ENCODE measurements at regions not wholly inside any gene's neighbourhood (a gene's known extent, or its start where the extent isn't known, plus 50 kb on each side); places are given as distances from the start of the nearest gene placed in this dataset.

DNA sequence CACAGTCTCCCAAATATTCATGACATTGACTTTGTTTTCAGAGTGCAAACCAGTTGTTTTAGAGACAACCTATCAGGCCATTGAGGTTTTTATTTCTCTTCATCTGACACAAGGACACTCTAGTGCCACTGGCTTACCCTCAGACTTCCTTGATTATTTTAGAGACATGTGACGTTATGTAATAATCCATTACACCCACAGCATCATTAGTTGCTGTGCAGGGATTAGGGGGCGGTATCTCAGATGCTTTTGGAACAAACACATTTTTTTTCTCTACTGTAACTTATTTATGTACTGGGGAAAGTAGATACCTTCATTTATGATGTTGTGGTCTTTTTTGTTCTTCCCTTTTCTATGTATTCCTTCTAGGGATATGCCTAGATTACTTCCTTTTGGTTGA, 2293.1 kb downstream of the PCDH7 start:
- intact Hi-C loops (cut with DNase I) = no loop called here

DNA sequence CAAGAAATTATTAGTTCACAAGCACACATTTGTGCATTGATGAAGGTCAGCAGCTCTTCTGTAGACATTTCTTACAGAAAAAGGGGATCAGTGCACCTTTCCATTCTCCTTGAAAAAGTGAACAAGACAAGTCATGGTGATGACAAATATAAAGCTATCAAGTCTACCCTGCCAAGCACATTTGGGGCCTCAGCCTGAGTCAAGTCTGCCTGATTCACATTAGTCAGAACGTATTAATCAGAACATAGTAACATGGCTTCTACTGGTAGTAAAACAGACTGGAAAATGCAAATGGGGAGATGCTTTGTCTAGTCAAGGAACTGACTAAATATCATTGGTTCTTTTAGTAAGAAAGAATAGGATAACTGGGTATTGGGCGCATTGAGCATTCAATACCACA, 2305.1 kb downstream of the PCDH7 start:
- no peaks in the 10 kb centered on the region for H3K36me3 ChIP-seq (replicated peaks in 1 of 2)
- TF ChIP-seq, protein P1, sequence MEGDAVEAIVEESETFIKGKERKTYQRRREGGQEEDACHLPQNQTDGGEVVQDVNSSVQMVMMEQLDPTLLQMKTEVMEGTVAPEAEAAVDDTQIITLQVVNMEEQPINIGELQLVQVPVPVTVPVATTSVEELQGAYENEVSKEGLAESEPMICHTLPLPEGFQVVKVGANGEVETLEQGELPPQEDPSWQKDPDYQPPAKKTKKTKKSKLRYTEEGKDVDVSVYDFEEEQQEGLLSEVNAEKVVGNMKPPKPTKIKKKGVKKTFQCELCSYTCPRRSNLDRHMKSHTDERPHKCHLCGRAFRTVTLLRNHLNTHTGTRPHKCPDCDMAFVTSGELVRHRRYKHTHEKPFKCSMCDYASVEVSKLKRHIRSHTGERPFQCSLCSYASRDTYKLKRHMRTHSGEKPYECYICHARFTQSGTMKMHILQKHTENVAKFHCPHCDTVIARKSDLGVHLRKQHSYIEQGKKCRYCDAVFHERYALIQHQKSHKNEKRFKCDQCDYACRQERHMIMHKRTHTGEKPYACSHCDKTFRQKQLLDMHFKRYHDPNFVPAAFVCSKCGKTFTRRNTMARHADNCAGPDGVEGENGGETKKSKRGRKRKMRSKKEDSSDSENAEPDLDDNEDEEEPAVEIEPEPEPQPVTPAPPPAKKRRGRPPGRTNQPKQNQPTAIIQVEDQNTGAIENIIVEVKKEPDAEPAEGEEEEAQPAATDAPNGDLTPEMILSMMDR (IDR thresholded peaks at IDR 0.05) = no peak
- TF ChIP-seq POLR2A (IDR thresholded peaks at IDR 0.05) = no peak
- H3K9me3 ChIP-seq (replicated peaks in 1 of 3) = peaks cover 0 to 4% (median 0%) of the 10 kb centered on the region in 3 donors
- intact Hi-C loops (cut with DNase I) = no loop called here
- H3K4me1 ChIP-seq (replicated peaks in 1 of 2) = no peaks in the 10 kb centered on the region
- H3K27ac ChIP-seq = no peak overlapping the region
- DNase-seq = no peak
- no peaks in the 10 kb centered on the region for H3K27me3 ChIP-seq
- 74 to 88% (median 82%) methylated on average over 2 of the region's 2 CpGs for WGBS, 4 donors
- H3K4me3 ChIP-seq = no peak overlapping the region

More for the DNA sequence above, 2293.1 kb downstream of the PCDH7 start:
- no peak for DNase-seq
- 58 to 62% (median 61%) methylated on average over 2 of the region's 2 CpGs for WGBS, 4 donors
- TF ChIP-seq, protein P1 (IDR thresholded peaks at IDR 0.05) = no peak
- TF ChIP-seq POLR2A (IDR thresholded peaks at IDR 0.05) = no peak
- H3K9me3 ChIP-seq (replicated peaks in 1 of 3) = no peaks in the 10 kb centered on the region
- H3K4me1 ChIP-seq (replicated peaks in 1 of 2) = no peaks in the 10 kb centered on the region
- H3K36me3 ChIP-seq (replicated peaks in 1 of 2) = no peaks in the 10 kb centered on the region
- no peak overlapping the region for H3K4me3 ChIP-seq
- H3K27me3 ChIP-seq = no peaks in the 10 kb centered on the region
- no peak overlapping the region for H3K27ac ChIP-seq

DNA sequence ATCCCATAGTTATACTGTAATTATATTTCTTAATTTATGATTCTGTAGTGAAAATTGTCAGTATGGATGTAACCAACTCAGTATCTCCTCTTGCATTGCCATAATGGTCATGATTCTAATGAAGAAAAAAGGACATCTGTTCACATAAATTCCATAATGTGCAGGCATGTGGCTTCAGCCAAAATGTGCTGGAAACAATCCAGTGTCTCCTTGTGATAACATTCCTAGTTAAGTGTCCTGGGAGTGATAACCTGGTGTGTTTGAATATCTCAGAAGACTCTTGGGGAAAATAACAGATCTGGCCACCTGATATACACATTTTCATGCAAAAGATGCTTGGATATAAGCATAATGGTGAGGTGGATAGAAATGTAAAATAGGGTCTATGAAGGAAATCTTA, 2309.8 kb downstream of the PCDH7 start:
- H3K9me3 ChIP-seq (replicated peaks in 1 of 3) = peaks cover 0 to 4% (median 0%) of the 10 kb centered on the region in 3 donors
- DNase-seq = no peak
- H3K27me3 ChIP-seq = no peaks in the 10 kb centered on the region
- no peak overlapping the region for H3K4me3 ChIP-seq
- H3K4me1 ChIP-seq (replicated peaks in 1 of 2) = no peaks in the 10 kb centered on the region
- no peaks in the 10 kb centered on the region for H3K36me3 ChIP-seq (replicated peaks in 1 of 2)
- intact Hi-C loops (cut with DNase I) = no loop called here
- TF ChIP-seq POLR2A (IDR thresholded peaks at IDR 0.05) = no peak
- TF ChIP-seq, protein P1 (IDR thresholded peaks at IDR 0.05) = no peak
- no peak overlapping the region for H3K27ac ChIP-seq

DNA sequence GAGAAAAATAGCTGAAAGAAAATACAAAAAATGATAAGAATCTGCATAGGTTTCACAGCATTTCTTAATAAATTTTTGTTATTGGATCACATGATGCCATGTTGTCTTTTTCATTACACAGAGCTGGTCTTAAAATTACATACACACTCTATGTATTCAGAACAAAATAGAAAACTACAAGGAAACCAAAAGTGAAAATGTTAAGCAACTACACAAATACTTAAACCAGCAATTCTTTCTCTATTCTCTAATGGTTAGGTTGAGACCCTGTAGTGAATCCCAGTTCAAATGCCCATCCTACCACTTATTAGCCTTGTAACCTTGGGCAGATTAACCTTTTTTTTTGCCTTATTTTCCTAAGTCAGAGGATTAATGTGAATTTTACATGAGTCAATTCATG, 2311.2 kb downstream of the PCDH7 start:
- no peaks in the 10 kb centered on the region for H3K36me3 ChIP-seq (replicated peaks in 1 of 2)
- peaks cover 0 to 4% (median 0%) of the 10 kb centered on the region in 3 donors for H3K9me3 ChIP-seq (replicated peaks in 1 of 3)
- no peak overlapping the region for H3K27ac ChIP-seq
- no peaks in the 10 kb centered on the region for H3K4me1 ChIP-seq (replicated peaks in 1 of 2)
- no peak overlapping the region for H3K4me3 ChIP-seq
- intact Hi-C loops (cut with DNase I) = no loop called here
- no peak for DNase-seq
- H3K27me3 ChIP-seq = no peaks in the 10 kb centered on the region
- TF ChIP-seq POLR2A (IDR thresholded peaks at IDR 0.05) = no peak
- TF ChIP-seq, protein P1 (IDR thresholded peaks at IDR 0.05) = no peak

Measured in adrenal gland (tissue), 9 donors.